K562 (cell line): ENCODE measurements at regions not wholly inside any gene's neighbourhood (a gene's known extent, or its start where the extent isn't known, plus 50 kb on each side); places are given as distances from the start of the nearest gene placed in this dataset.

Experiments
- ATAC-seq: fragments of 200-7000 bp; cut with Tn5 transposase; 3 replicates; pipeline ENCODE4 v1.9.1; 2020; ENCODE audit warnings: moderate library complexity
- BruUV-seq: library from RNA; stranded (reverse); fragments of 400-500 nt; replicated peaks from 2 replicates; lab custom pipeline; 2021; lab: Mats Ljungman, UMichigan
- CTCF ChIA-PET: fragments of 300-600 bp; formaldehyde crosslinking; extraction: SDS; loops from one replicate; lab custom pipeline; 2021; ENCODE audit warnings: low intra/inter-chr PET ratio; lab: Yijun Ruan, JAX
- POLR2A ChIA-PET: fragments of 300-600, 350-650 bp; sonication (Branson Sonifier 250); formaldehyde crosslinking; extraction: SDS; loops from one replicate; lab custom pipeline; 2021; ENCODE audit warnings: antibody characterized with exemption, inconsistent platforms; lab: Yijun Ruan, JAX
- DNase-seq, 4 experiments: peaks; one replicate each; pipeline versions ENCODE4 v3.0.0 to v3.0.0-alpha.2; 2011 to 2018; ENCODE audit warnings: low spot score in 3 of 4, mixed read lengths in 3 of 4; ENCODE audit errors: extremely low read depth in 1 of 4
- FAIRE-seq: peaks from 2 replicates; lab custom pipeline; 2011; peaks lifted over from hg19 to GRCh38; lab: Jason Lieb, UNC
- H2AFZ ChIP-seq: 2 replicates; pipeline ENCODE4 v1.6.0; 2011; ENCODE audit warnings: low read depth, low read length, control low read depth, inconsistent platforms
- H3K27ac ChIP-seq: fragments of 200-600 bp; 3 replicates; pipeline ENCODE4 v1.8.0; 2011; ENCODE audit warnings: low read depth, mild to moderate bottlenecking, control low read depth, inconsistent platforms, low read length, moderate library complexity, mixed read lengths; ENCODE audit errors: extremely low read depth
- H3K27me3 ChIP-seq, 2 experiments: fragments of 300-600 bp in 1 of 2; 2 replicates in 1 of 2; 3 replicates in 1 of 2; pipeline versions ENCODE4 v1.6.0 to v1.8.0; 2011; ENCODE audit warnings: inconsistent platforms in 2 of 2, low read length in 2 of 2, mild to moderate bottlenecking in 1 of 2, mixed read lengths in 1 of 2, moderate library complexity in 1 of 2; ENCODE audit not compliant: control insufficient read depth in 2 of 2, insufficient read depth in 2 of 2
- H3K36me3 ChIP-seq: fragments of 300-600 bp; 3 replicates; pipeline ENCODE4 v1.8.0; 2011; ENCODE audit warnings: mild to moderate bottlenecking, low read length, inconsistent platforms; ENCODE audit not compliant: control insufficient read depth, insufficient read depth
- H3K4me1 ChIP-seq, 2 experiments: fragments of 200-600 bp in 1 of 2; replicated peaks in 1 of 2; 2 replicates in 1 of 2; 3 replicates in 1 of 2; pipeline versions ENCODE4 v1.5.1 to v1.8.0; 2011; ENCODE audit warnings: inconsistent platforms in 2 of 2, low read length in 2 of 2, mild to moderate bottlenecking in 1 of 2, mixed read lengths in 1 of 2, moderate library complexity in 1 of 2; ENCODE audit not compliant: control insufficient read depth in 2 of 2, insufficient read depth in 2 of 2
- H3K4me2 ChIP-seq: 2 replicates; pipeline ENCODE4 v1.6.1; 2011; ENCODE audit warnings: low read length, control low read depth, inconsistent platforms, mixed read lengths; ENCODE audit not compliant: insufficient read depth
- H3K4me3 ChIP-seq: fragments of 200-600 bp; sonication (generic), shearing (Covaris generic); 2 replicates; pipeline ENCODE4 v1.5.1; 2016; ENCODE audit warnings: control low read depth, inconsistent platforms
- H3K79me2 ChIP-seq: fragments of 200-600 bp; 3 replicates; pipeline ENCODE4 v1.8.0; 2011; ENCODE audit warnings: low read length, inconsistent platforms; ENCODE audit not compliant: control insufficient read depth, insufficient read depth
- H3K9ac ChIP-seq, 2 experiments: 2 replicates each; pipeline versions ENCODE4 v1.6.0 to v1.6.1; 2011; ENCODE audit warnings: low read depth in 2 of 2, low read length in 2 of 2, control low read depth in 1 of 2, inconsistent platforms in 1 of 2, mild to moderate bottlenecking in 1 of 2, mixed read lengths in 1 of 2; ENCODE audit not compliant: insufficient read depth in 1 of 2
- H3K9me1 ChIP-seq: one replicate; pipeline ENCODE4 v1.6.0; 2011; ENCODE audit warnings: inconsistent platforms, mild to moderate bottlenecking, low read length, moderate library complexity; ENCODE audit not compliant: control insufficient read depth, insufficient read depth
- H3K9me3 ChIP-seq: replicated peaks from 2 replicates; pipeline ENCODE4 v1.5.1; 2011; ENCODE audit warnings: low read depth, low read length, inconsistent platforms; ENCODE audit not compliant: control insufficient read depth, insufficient read depth
- H4K20me1 ChIP-seq: replicated peaks from 2 replicates; pipeline ENCODE4 v1.6.1; 2011; ENCODE audit warnings: low read length, inconsistent platforms, mixed read lengths; ENCODE audit not compliant: control insufficient read depth, insufficient read depth
- GTF3C2 ChIP-seq: IDR thresholded peaks from 3 replicates; pipeline ENCODE4 v1.6.1; 2011; ENCODE audit warnings: borderline replicate concordance, mild to moderate bottlenecking, moderate library complexity; ENCODE audit not compliant: insufficient read length; ENCODE audit errors: extremely low read depth
- HMGXB4 ChIP-seq: sonication (generic); formaldehyde crosslinking; IDR thresholded peaks from 2 replicates; pipeline ENCODE4 v1.8.1; 2023; ENCODE audit warnings: mild to moderate bottlenecking, missing genetic modification reagents
- NCOA6 ChIP-seq: fragments of 450-650 bp; IDR thresholded peaks from 2 replicates; pipeline ENCODE4 v1.6.1; 2017; ENCODE audit warnings: mild to moderate bottlenecking
- POLR2A ChIP-seq: fragments of 450-650 bp; conservative IDR thresholded peaks from 2 replicates; pipeline ENCODE4 v1.6.1; 2016
- PREB ChIP-seq: sonication (generic); formaldehyde crosslinking; IDR thresholded peaks from 2 replicates; pipeline ENCODE4 v1.8.1; 2023; ENCODE audit warnings: mild to moderate bottlenecking, missing genetic modification reagents
- RNF2 ChIP-seq: sonication (generic); IDR thresholded peaks from 2 replicates; pipeline ENCODE4 v1.6.1; 2016
- TCF7L2 ChIP-seq: fragments of 150-350 bp; IDR thresholded peaks from 2 replicates; pipeline ENCODE4 v1.6.1; 2016; ENCODE audit warnings: low read depth, mild to moderate bottlenecking, low read length, moderate library complexity
- TFAM ChIP-seq: fragments of 250-450 bp; sonication (Bioruptor Pico); conservative IDR thresholded peaks from 2 replicates; pipeline ENCODE4 v1.5.0; 2021; ENCODE audit warnings: mild to moderate bottlenecking, moderate library complexity
- YY1 ChIP-seq, 3 experiments: IDR thresholded peaks; 2 replicates each; pipeline ENCODE4 v1.6.1; 2011; ENCODE audit warnings: low read length in 2 of 3, mild to moderate bottlenecking in 2 of 3, moderate library complexity in 2 of 3, borderline replicate concordance in 1 of 3, control low read depth in 1 of 3, low read depth in 1 of 3; ENCODE audit not compliant: insufficient read depth in 3 of 3, insufficient replicate concordance in 2 of 3, control insufficient read depth in 1 of 3, insufficient read length in 1 of 3; ENCODE audit errors: extremely low read depth in 1 of 3
- ZNF263 ChIP-seq: sonication (generic); formaldehyde crosslinking; IDR thresholded peaks from 2 replicates; pipeline ENCODE4 v1.8.0; 2022; ENCODE audit warnings: mild to moderate bottlenecking, missing genetic modification reagents, borderline replicate concordance
- ZNF76 ChIP-seq: fragments of 250-450 bp; sonication (Bioruptor Pico); IDR thresholded peaks from 2 replicates; pipeline ENCODE4 v1.4.0; 2020; ENCODE audit warnings: mild to moderate bottlenecking, moderate library complexity, borderline replicate concordance
- WGBS: fragments of 100-300 bp; shearing (Covaris generic); methylation state at CpG from one replicate; pipeline ENCODE4 v1.1.6; 2016; ENCODE audit warnings: low coverage, mixed read lengths; ENCODE audit not compliant: insufficient coverage; ENCODE audit errors: missing lambda C conversion rate; 5-methylcytosine and 5-hydroxymethylcytosine counted together
- in situ Hi-C: fragments of 300-500 bp; cut with MboI; formaldehyde crosslinking; loops from 4 replicates; pipeline ENCODE4 v1.15.0; 2018; ENCODE audit warnings: inconsistent platforms, mixed read lengths
- intact Hi-C: fragments of 100-400 bp; cut with micrococcal nuclease; formaldehyde crosslinking; loops from 2 replicates; pipeline ENCODE4 v1.14.2; 2022
- TF ChIP-seq, protein P1 (sequence below): fragments of 250-450 bp; sonication (Bioruptor Pico); IDR thresholded peaks from 2 replicates; pipeline ENCODE4 v1.6.1; 2021; ENCODE audit warnings: mild to moderate bottlenecking

DNA sequence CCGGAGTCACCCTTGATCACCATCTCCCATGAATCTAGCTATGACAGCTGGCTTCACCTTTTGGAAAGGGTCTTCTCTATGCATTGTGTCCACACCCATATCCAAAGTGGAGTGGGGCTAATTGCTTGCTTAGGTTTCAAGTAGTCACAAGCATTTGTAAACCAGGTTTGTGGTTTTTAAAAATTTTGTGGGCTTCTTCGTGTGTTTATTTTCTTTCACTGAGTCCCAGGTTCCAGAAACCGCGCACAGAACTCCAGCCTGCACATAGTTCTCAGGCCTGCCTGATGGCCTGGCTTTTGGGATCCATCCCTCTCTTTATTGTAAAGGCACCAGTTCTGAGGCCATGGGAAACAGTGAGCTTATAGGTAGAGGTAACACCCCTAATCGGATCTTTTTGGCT, 70.2 kb upstream of the TLR3 start (continued):
- TF ChIP-seq ZNF263 (CRISPR knock-in tag), result no peak

GRCh38 chr4:185999207-185999606, 69.7 kb upstream of the TLR3 start:
- no peak for FAIRE-seq
- H2AFZ ChIP-seq, result no peak overlapping the region
- H4K20me1 ChIP-seq, result no peaks in the 10 kb centered on the region; the same call in 1 of the 2 replicates
- TF ChIP-seq TCF7L2 (no peak), POLR2A (no peak), RNF2 (no peak), TFAM (no peak), ZNF76 (CRISPR knock-in tag) (no peak), YY1 (IDR thresholded peaks at IDR 0.05; ENCODE audit: borderline replicate concordance in 1 of 3, control insufficient read depth in 1 of 3, extremely low read depth in 1 of 3, insufficient read depth in 3 of 3, insufficient read length in 1 of 3, insufficient replicate concordance in 2 of 3, low read depth in 1 of 3, low read length in 2 of 3) (no peak), PREB (CRISPR knock-in tag) (no peak), HMGXB4 (CRISPR knock-in tag) (no peak), NCOA6 (no peak), GTF3C2 (no peak)
- TF ChIP-seq, protein P1, sequence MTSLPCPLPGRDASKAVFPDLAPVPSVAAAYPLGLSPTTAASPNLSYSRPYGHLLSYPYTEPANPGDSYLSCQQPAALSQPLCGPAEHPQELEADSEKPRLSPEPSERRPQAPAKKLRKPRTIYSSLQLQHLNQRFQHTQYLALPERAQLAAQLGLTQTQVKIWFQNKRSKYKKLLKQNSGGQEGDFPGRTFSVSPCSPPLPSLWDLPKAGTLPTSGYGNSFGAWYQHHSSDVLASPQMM (CRISPR knock-in tag), result no peak
- H3K9ac ChIP-seq, result no peak overlapping the region
- BruUV-seq, result no TSS peak
- H3K4me3 ChIP-seq, result no peak overlapping the region
- POLR2A ChIA-PET, result no interaction called here
- in situ Hi-C loops, result no loop called here
- no peaks in the 10 kb centered on the region for H3K9me1 ChIP-seq
- no peaks in the 10 kb centered on the region for H3K36me3 ChIP-seq
- H3K4me1 ChIP-seq, result no peaks in the 10 kb centered on the region
- no peaks in the 10 kb centered on the region for H3K79me2 ChIP-seq
- ATAC-seq, result no peak
- CTCF ChIA-PET, result no interaction called here
- peaks cover 2 to 23% of the 10 kb centered on the region in 2 experiments; a peak in 4 of 5 replicates for H3K27me3 ChIP-seq
- H3K27ac ChIP-seq, result no peak overlapping the region
- H3K4me2 ChIP-seq, result no peak overlapping the region
- no peak for DNase-seq
- 1% methylated on average over 8 of the region's 8 CpGs for WGBS
- no peaks in the 10 kb centered on the region for H3K9me3 ChIP-seq
- intact Hi-C loops, result no loop called here
